Keratinocyte (primary cell): ENCODE measurements at regions not wholly inside any gene's neighbourhood (a gene's known extent, or its start where the extent isn't known, plus 50 kb on each side); places are given as distances from the start of the nearest gene placed in this dataset.

ENCODE experiments used
- DNase-seq: peaks from one replicate; pipeline ENCODE4 v3.0.0-alpha.2; 2011; ENCODE audit warnings: low read depth, missing footprints, low spot score
- FAIRE-seq: peaks from 2 replicates; lab custom pipeline; 2011; peaks lifted over from hg19 to GRCh38; lab: Jason Lieb, UNC
- H2AFZ ChIP-seq: 2 replicates; pipeline ENCODE4 v1.6.0; 2012; ENCODE audit warnings: low read length, control low read depth, inconsistent platforms; ENCODE audit not compliant: control insufficient read depth
- H3K27ac ChIP-seq: 2 replicates; pipeline ENCODE4 v1.5.1; 2011; ENCODE audit warnings: low read length; ENCODE audit not compliant: control insufficient read depth, insufficient read depth
- H3K27me3 ChIP-seq: 3 replicates; pipeline ENCODE4 v1.6.0; 2011; ENCODE audit warnings: low read length; ENCODE audit not compliant: control insufficient read depth, insufficient read depth; ENCODE audit errors: extremely low read depth
- H3K36me3 ChIP-seq, 2 experiments: 2 replicates in 1 of 2; 3 replicates in 1 of 2; pipeline ENCODE4 v1.5.1; 2011; ENCODE audit warnings: low read length in 2 of 2, mild to moderate bottlenecking in 1 of 2; ENCODE audit not compliant: control insufficient read depth in 2 of 2, insufficient read depth in 2 of 2; ENCODE audit errors: extremely low read depth in 1 of 2
- H3K4me1 ChIP-seq: 3 replicates; pipeline ENCODE4 v1.5.1; 2011; ENCODE audit warnings: low read length; ENCODE audit not compliant: control insufficient read depth, insufficient read depth; ENCODE audit errors: extremely low read depth
- H3K4me2 ChIP-seq: 3 replicates; pipeline ENCODE4 v1.6.0; 2011; ENCODE audit warnings: low read depth, low read length; ENCODE audit not compliant: control insufficient read depth, insufficient read depth; ENCODE audit errors: extremely low read depth
- H3K4me3 ChIP-seq, 3 experiments: fragments of 200-600 bp in 1 of 3; sonication (generic) in 1 of 3; 2 replicates in 2 of 3; 3 replicates in 1 of 3; pipeline ENCODE4 v1.5.1; 2011 to 2016; ENCODE audit warnings: low read length in 3 of 3, mild to moderate bottlenecking in 3 of 3, control low read depth in 2 of 3, inconsistent platforms in 1 of 3, low read depth in 1 of 3, mixed read lengths in 1 of 3, mixed run types in 1 of 3, moderate library complexity in 1 of 3; ENCODE audit not compliant: control insufficient read depth in 2 of 3, insufficient read depth in 2 of 3; ENCODE audit errors: extremely low read depth in 1 of 3
- H3K79me2 ChIP-seq: 2 replicates; pipeline ENCODE4 v1.6.0; 2012; ENCODE audit warnings: low read length; ENCODE audit not compliant: control insufficient read depth, insufficient read depth
- H3K9ac ChIP-seq: 3 replicates; pipeline ENCODE4 v1.6.0; 2011; ENCODE audit warnings: low read length; ENCODE audit not compliant: control insufficient read depth, insufficient read depth; ENCODE audit errors: extremely low read depth
- H3K9me1 ChIP-seq: 3 replicates; pipeline ENCODE4 v1.6.0; 2011; ENCODE audit warnings: low read length; ENCODE audit not compliant: control insufficient read depth, insufficient read depth; ENCODE audit errors: extremely low read depth
- H3K9me3 ChIP-seq: 2 replicates; pipeline ENCODE4 v1.5.1; 2012; ENCODE audit warnings: low read depth, low read length; ENCODE audit not compliant: control insufficient read depth
- H4K20me1 ChIP-seq: 3 replicates; pipeline ENCODE4 v1.6.0; 2011; ENCODE audit warnings: low read length; ENCODE audit not compliant: control insufficient read depth, insufficient read depth; ENCODE audit errors: extremely low read depth
- EZH2 ChIP-seq: IDR thresholded peaks from one replicate; pipeline ENCODE4 v1.6.1; 2012; ENCODE audit warnings: inconsistent platforms, mild to moderate bottlenecking, low read length, moderate library complexity
- dilution Hi-C: fragments of 300-500 bp; cut with MboI; formaldehyde crosslinking; loops from one replicate; pipeline ENCODE4 v1.7.0; 2020; ENCODE audit warnings: low sequenced_read_pairs; ENCODE audit not compliant: extremely low pct_ligation_motif_present
- TF ChIP-seq, protein P1 (sequence below), 3 experiments: IDR thresholded peaks in 1 of 3; conservative IDR thresholded peaks in 1 of 3; optimal IDR thresholded peaks in 1 of 3; 2 replicates in 2 of 3; 3 replicates in 1 of 3; pipeline versions ENCODE3 to v1.5.1; 2011; ENCODE audit warnings: low read length in 3 of 3, mild to moderate bottlenecking in 3 of 3, moderate library complexity in 2 of 3, control low read depth in 1 of 3, inconsistent platforms in 1 of 3; ENCODE audit not compliant: insufficient read depth in 2 of 3; ENCODE audit errors: extremely low read depth in 1 of 3

DNA sequence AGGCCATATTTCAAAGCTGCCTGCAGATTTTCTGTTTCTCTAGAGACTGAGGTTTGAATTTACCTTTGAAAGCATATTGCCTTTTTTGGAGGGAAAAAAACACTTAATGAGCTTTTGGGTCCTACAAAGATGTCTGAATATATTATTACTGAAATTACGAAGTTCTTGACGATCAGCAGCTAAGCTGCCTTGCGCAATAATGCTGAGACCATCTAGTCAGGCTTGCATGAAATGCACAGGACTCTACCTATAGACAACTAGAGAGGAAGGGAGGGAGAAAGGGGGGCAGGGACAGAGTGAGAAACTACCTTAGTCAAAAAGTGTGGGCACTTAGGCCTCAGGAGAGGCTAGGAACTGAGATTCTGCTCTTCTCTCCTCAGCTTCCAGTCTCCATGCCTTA lies 175.9 kb upstream of the KIF2A start:
- dilution Hi-C loops, result no loop called here

DNA sequence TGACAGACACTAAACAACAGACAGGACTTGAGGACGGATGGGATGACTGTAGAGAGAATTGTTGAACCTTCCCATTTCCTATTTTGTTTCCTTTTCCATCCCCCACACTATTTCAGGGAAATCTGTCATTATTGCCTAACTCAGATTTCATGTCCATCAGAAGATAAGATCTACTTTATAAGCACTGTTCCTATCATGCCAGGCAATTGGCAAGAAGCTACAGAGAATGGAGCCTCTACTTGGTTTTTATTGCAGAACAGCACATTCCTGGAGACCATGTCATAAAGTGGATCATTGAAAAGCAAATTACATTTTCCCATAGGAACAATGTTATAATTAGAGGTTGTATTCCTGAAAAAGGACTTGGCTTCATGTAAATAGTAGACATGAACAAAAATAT lies 173.7 kb upstream of the KIF2A start:
- H3K36me3 ChIP-seq, result no peaks in the 10 kb centered on the region
- no peaks in the 10 kb centered on the region for H3K79me2 ChIP-seq
- H3K4me3 ChIP-seq, result no peak overlapping the region
- peak; percentile 67 for FAIRE-seq
- no peaks in the 10 kb centered on the region for H3K27me3 ChIP-seq
- dilution Hi-C loops, result no loop called here
- no peak overlapping the region for H2AFZ ChIP-seq
- H3K4me2 ChIP-seq, result no peak overlapping the region
- no peaks in the 10 kb centered on the region for H3K4me1 ChIP-seq
- H3K9ac ChIP-seq, result no peak overlapping the region
- H4K20me1 ChIP-seq, result no peaks in the 10 kb centered on the region
- no peaks in the 10 kb centered on the region for H3K9me1 ChIP-seq
- TF ChIP-seq EZH2, result no peak
- TF ChIP-seq, protein P1, sequence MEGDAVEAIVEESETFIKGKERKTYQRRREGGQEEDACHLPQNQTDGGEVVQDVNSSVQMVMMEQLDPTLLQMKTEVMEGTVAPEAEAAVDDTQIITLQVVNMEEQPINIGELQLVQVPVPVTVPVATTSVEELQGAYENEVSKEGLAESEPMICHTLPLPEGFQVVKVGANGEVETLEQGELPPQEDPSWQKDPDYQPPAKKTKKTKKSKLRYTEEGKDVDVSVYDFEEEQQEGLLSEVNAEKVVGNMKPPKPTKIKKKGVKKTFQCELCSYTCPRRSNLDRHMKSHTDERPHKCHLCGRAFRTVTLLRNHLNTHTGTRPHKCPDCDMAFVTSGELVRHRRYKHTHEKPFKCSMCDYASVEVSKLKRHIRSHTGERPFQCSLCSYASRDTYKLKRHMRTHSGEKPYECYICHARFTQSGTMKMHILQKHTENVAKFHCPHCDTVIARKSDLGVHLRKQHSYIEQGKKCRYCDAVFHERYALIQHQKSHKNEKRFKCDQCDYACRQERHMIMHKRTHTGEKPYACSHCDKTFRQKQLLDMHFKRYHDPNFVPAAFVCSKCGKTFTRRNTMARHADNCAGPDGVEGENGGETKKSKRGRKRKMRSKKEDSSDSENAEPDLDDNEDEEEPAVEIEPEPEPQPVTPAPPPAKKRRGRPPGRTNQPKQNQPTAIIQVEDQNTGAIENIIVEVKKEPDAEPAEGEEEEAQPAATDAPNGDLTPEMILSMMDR (optimal IDR thresholded peaks at IDR 0.05 in 1 of 3, IDR thresholded peaks at IDR 0.05 in 1 of 3, conservative IDR thresholded peaks at IDR 0.05 in 1 of 3; ENCODE audit: extremely low read depth in 1 of 3, insufficient read depth in 2 of 3, low read length in 3 of 3), result no peak
- no peak for DNase-seq
- H3K27ac ChIP-seq, result no peak overlapping the region
- H3K9me3 ChIP-seq, result no peaks in the 10 kb centered on the region

More for the DNA sequence above, 175.9 kb upstream of the KIF2A start:
- H3K9me1 ChIP-seq, result no peaks in the 10 kb centered on the region
- H3K4me2 ChIP-seq, result no peak overlapping the region
- no peak overlapping the region for H3K27ac ChIP-seq
- no peak overlapping the region for H3K9ac ChIP-seq
- no peaks in the 10 kb centered on the region for H3K9me3 ChIP-seq
- no peaks in the 10 kb centered on the region for H3K27me3 ChIP-seq
- no peak overlapping the region for H2AFZ ChIP-seq
- DNase-seq (no peak), FAIRE-seq (no peak)
- H3K4me3 ChIP-seq, result no peak overlapping the region
- TF ChIP-seq EZH2, result no peak
- TF ChIP-seq, protein P1 (optimal IDR thresholded peaks at IDR 0.05 in 1 of 3, IDR thresholded peaks at IDR 0.05 in 1 of 3, conservative IDR thresholded peaks at IDR 0.05 in 1 of 3; ENCODE audit: extremely low read depth in 1 of 3, insufficient read depth in 2 of 3, low read length in 3 of 3), result no peak
- H3K36me3 ChIP-seq, result no peaks in the 10 kb centered on the region
- no peaks in the 10 kb centered on the region for H4K20me1 ChIP-seq
- H3K4me1 ChIP-seq, result peaks cover 3% of the 10 kb centered on the region
- H3K79me2 ChIP-seq, result no peaks in the 10 kb centered on the region
